ENCODE measurements at regions not wholly inside any gene's neighbourhood (a gene's known extent, or its start where the extent isn't known, plus 50 kb on each side); places are given as distances from the start of the nearest gene placed in this dataset.

DNA sequence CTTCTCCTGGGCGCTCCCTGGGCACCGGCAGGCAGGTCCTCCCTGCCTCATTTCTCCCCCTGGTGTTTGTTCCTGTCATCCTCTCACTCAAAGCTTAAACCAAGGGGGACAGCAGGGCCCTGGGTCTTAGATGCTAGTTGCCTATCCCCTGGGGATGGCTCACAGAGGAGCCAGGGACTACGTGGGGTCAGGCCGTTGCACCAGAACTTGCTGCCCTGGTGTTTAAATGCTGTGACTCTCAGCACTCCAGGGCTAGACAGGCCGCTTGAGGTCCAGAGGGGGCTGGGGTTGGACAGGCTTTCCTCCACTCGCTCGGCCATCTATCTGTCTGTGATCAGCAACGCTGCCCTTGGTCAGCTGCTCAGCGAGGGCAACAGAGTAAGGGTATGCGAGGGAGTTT is 340.3 kb downstream of the CXCL12 start:
- TF ChIP-seq, protein P1, sequence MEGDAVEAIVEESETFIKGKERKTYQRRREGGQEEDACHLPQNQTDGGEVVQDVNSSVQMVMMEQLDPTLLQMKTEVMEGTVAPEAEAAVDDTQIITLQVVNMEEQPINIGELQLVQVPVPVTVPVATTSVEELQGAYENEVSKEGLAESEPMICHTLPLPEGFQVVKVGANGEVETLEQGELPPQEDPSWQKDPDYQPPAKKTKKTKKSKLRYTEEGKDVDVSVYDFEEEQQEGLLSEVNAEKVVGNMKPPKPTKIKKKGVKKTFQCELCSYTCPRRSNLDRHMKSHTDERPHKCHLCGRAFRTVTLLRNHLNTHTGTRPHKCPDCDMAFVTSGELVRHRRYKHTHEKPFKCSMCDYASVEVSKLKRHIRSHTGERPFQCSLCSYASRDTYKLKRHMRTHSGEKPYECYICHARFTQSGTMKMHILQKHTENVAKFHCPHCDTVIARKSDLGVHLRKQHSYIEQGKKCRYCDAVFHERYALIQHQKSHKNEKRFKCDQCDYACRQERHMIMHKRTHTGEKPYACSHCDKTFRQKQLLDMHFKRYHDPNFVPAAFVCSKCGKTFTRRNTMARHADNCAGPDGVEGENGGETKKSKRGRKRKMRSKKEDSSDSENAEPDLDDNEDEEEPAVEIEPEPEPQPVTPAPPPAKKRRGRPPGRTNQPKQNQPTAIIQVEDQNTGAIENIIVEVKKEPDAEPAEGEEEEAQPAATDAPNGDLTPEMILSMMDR (optimal IDR thresholded peaks at IDR 0.05 in 1 of 3, IDR thresholded peaks at IDR 0.05 in 1 of 3, conservative IDR thresholded peaks at IDR 0.05 in 1 of 3; ENCODE audit: extremely low read depth in 1 of 3, insufficient read depth in 2 of 3, low read length in 3 of 3): no peak
- no peak for TF ChIP-seq EZH2 (IDR thresholded peaks at IDR 0.05; ENCODE audit: low read length)
